Heart right ventricle (tissue), 16 donors: ENCODE measurements at regions not wholly inside any gene's neighbourhood (a gene's known extent, or its start where the extent isn't known, plus 50 kb on each side); places are given as distances from the start of the nearest gene placed in this dataset.

Source experiments
- ATAC-seq, 8 donors: fragments of 200-7000 bp; cut with Tn5 transposase; one replicate each; pipeline ENCODE4 v1.9.1; 2020; ENCODE audit warnings: mild to moderate bottlenecking in 8 of 8, moderate library complexity in 8 of 8, moderate number of reproducible peaks in 1 of 8
- DNase-seq, 2 donors: peaks; one replicate each; pipeline ENCODE4 v3.0.0-alpha.2; 2020
- H3K27ac ChIP-seq, 10 donors: fragments of 200-600 bp; sonication (generic) in 2 of 10; one replicate each; pipeline versions ENCODE4 v1.5.0 to v1.8.0; 2020 to 2022; ENCODE audit warnings: mild to moderate bottlenecking in 3 of 10
- H3K27me3 ChIP-seq, 7 donors: fragments of 200-600 bp; one replicate each; pipeline ENCODE4 v1.8.0; 2021 to 2022; ENCODE audit warnings: mild to moderate bottlenecking in 2 of 7
- H3K36me3 ChIP-seq, 9 donors: fragments of 200-600 bp; sonication (generic) in 1 of 9; one replicate each; pipeline versions ENCODE4 v1.5.0 to v1.8.0; 2020 to 2022; ENCODE audit warnings: mild to moderate bottlenecking in 2 of 9
- H3K4me1 ChIP-seq, 9 donors: fragments of 200-600 bp; sonication (generic) in 1 of 9; one replicate each; pipeline versions ENCODE4 v1.5.0 to v1.8.0; 2020 to 2022; ENCODE audit warnings: mild to moderate bottlenecking in 4 of 9
- H3K4me3 ChIP-seq, 10 donors: fragments of 200-600 bp; sonication (generic) in 2 of 10; one replicate each; pipeline versions ENCODE4 v1.5.0 to v1.8.0; 2020 to 2022; ENCODE audit warnings: mild to moderate bottlenecking in 7 of 10, moderate library complexity in 2 of 10
- H3K9me3 ChIP-seq, 11 donors: fragments of 200-600 bp in 10 of 11; sonication (generic) in 2 of 11; one replicate each; pipeline versions ENCODE4 v1.5.0 to v1.8.0; 2013 to 2022; ENCODE audit warnings: mild to moderate bottlenecking in 2 of 11, control low read depth in 1 of 11, moderate library complexity in 1 of 11
- CTCF ChIP-seq, 9 donors: fragments of 200-600 bp; sonication (generic) in 2 of 9; IDR thresholded peaks; one replicate each; pipeline versions ENCODE4 v1.5.0 to v1.8.0; 2021 to 2022; ENCODE audit warnings: antibody characterized with exemption in 9 of 9, mild to moderate bottlenecking in 5 of 9, moderate library complexity in 1 of 9
- WGBS, 2 donors: extraction: QIAGEN DNeasy Blood & Tissue Kit; methylation state at CpG; one replicate each; pipeline ENCODE4 v1.1.7; 2013; ENCODE audit warnings: inconsistent platforms in 1 of 2; 5-methylcytosine and 5-hydroxymethylcytosine counted together
- intact Hi-C, 10 donors: fragments of 100-400 bp; cut with DNase I; formaldehyde crosslinking; loops; one replicate each; pipeline versions ENCODE4 v1.11.1 to v1.14.2; 2022
- donor health status: Arrhythmogenic right ventricular cardiomyopathy.
- donor health status: ischemic (EF 13 %, LVEDD 7.1; RV severe dilation, severe dysfunction).
- donor health status: healthy with polysubstance abuse.
- donor health status: DM: no; HTN: yes; CAD: no.
- donor health status: DM: no; HTN: no; CAD: no.
- donor health status: ischemic (EF 25% LVEDD 6.9; RV normal size, moderate dysfunction).
- donor health status: ischemic (EF 25% LVEDD 5.7; RV mildly dilated, moderate dysfunction).
- donor health status: healthy.
- donor health status: DM: yes; HTN: yes; CAD: no.
- donor health status: Ischemic cardiomyopathy.
- donor health status: ischemic (EF 35%, LVEDD 5.7; RV mildly dilated, moderate dysfunction).
- donor health status: nonischemic (EF 11% LVEDD 7.7; RV severe dilation, severe dysfunction).
- donor health status: DM: yes; HTN: yes; CAD: no.
- donor health status: PGD.
- donor health status: ischemic (EF 29% LVEDD 5.4; RV normal size, mild dysfunction).
- donor health status: nonischemic (EF 23%, LVEDD 6.1; RV moderate dilation, normal function).

DNA sequence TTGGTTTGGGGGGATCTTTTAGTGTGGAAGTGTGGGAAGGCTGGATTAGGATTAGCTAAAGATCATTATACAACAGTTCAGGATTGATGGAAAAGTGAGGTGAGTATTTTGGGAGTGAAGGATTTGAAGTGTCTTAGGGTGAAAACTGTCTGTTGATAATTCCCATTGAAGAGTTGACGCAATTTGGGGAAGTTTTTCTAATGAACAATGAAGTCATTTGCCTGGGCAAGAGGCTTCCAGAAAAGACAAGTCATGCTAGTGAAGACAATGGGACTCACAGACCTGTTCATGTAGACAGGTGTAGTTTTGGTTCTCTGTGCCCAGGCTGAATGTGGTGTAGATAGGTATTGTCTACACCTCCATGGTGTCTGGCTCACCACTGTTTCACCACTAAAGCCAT, 194.3 kb upstream of the GPR26 start:
- H3K36me3 ChIP-seq: no peaks in the 10 kb centered on the region
- no peak overlapping the region for H3K4me3 ChIP-seq
- H3K4me1 ChIP-seq: no peaks in the 10 kb centered on the region
- TF ChIP-seq CTCF (IDR thresholded peaks at IDR 0.05): no peak
- H3K27ac ChIP-seq: no peak overlapping the region
- H3K9me3 ChIP-seq: no peaks in the 10 kb centered on the region
- ATAC-seq (no peak), DNase-seq (no peak)
- peaks cover 0 to 22% (median 0%) of the 10 kb centered on the region in 7 donors for H3K27me3 ChIP-seq
- WGBS, 2 donors: 94 to 97% methylated on average over 1 of the region's 1 CpG
- intact Hi-C loops: no loop called here

DNA sequence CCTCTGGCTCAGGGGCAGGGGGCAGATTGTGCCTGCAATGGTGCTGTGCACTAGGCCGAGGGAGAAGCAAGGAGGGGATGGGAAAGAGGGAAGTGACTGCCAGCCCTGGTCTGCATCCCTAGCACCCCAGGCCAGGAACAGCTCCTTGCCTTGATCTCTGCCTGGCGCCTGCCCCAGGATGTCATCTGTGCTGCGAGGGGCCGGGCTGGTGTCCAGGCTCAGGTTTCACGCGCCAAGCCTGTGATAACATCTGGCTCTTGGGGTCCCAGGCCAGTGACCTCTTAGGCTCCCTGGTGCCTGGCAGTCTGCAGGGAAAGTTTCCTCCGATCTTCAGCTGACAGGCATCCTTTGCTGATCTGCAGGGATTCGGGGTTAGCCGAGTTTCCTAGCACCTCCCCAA, 193.5 kb upstream of the GPR26 start:
- H3K36me3 ChIP-seq: no peaks in the 10 kb centered on the region
- H3K27me3 ChIP-seq: peaks cover 0 to 22% (median 0%) of the 10 kb centered on the region in 7 donors
- intact Hi-C loops: no loop called here
- H3K9me3 ChIP-seq: no peaks in the 10 kb centered on the region
- no peak overlapping the region for H3K4me3 ChIP-seq
- DNase-seq (no peak), ATAC-seq (peak in 5 of 8 donors; percentile 30 to 51 (median 37))
- no peaks in the 10 kb centered on the region for H3K4me1 ChIP-seq
- H3K27ac ChIP-seq: no peak overlapping the region
- TF ChIP-seq CTCF (IDR thresholded peaks at IDR 0.05): no peak
- 2 to 4% methylated on average over 9 of the region's 9 CpGs for WGBS, 2 donors

- intact Hi-C loops: no loop called here
- DNase-seq (no peak), ATAC-seq (no peak)
- Histone ChIP-seq H3K4me3 (no peak overlapping the region), H3K27ac (no peak overlapping the region), H3K9me3 (no peaks in the 10 kb centered on the region), H3K27me3 (peaks cover 0 to 17% (median 0%) of the 10 kb centered on the region in 7 donors), H3K36me3 (no peaks in the 10 kb centered on the region), H3K4me1 (no peaks in the 10 kb centered on the region)
- 61 to 63% methylated on average over 4 of the region's 4 CpGs for WGBS, 2 donors
- no peak for TF ChIP-seq CTCF (IDR thresholded peaks at IDR 0.05)
Measured at GRCh38 chr10:123474700-123475099, 191.5 kb upstream of the GPR26 start.

DNA sequence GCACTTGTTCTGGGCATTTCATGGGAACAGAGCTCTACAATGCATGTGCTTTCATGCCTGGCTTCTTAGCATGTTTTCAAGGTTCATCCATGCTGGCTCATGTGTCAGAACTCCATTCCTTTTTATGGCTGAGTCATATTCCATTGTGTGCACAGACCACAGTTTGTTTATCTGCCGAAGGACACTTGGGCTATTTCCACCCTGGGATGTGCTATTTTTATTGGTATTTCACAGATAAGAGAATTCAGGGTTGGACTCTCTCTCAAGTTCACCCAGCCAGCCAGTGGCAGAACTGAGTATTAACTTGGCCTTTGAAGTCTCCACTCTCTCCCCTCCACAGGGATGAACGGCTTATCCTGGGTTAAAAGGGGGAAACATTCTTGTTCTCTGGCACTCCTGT, 190.7 kb upstream of the GPR26 start:
- Histone ChIP-seq H3K4me1 (no peaks in the 10 kb centered on the region), H3K36me3 (no peaks in the 10 kb centered on the region), H3K27me3 (peaks cover 0 to 21% (median 0%) of the 10 kb centered on the region in 7 donors), H3K27ac (no peak overlapping the region), H3K4me3 (no peak overlapping the region), H3K9me3 (no peaks in the 10 kb centered on the region)
- intact Hi-C loops: no loop called here
- DNase-seq: no peak
- ATAC-seq: no peak
- 17 to 19% methylated on average over 2 of the region's 2 CpGs for WGBS, 2 donors
- no peak for TF ChIP-seq CTCF (IDR thresholded peaks at IDR 0.05)
